Activated CD4-positive, alpha-beta memory T cell treated with anti-CD3 and anti-CD28 coated beads for 36 hours (primary cell): ENCODE measurements at regions not wholly inside any gene's neighbourhood (a gene's known extent, or its start where the extent isn't known, plus 50 kb on each side); places are given as distances from the start of the nearest gene placed in this dataset.
"Not testable (repeated sequence)": the region's sequence is repeated elsewhere in the genome, so short reads cannot be mapped to it uniquely, and the experiment has no call there.

ENCODE experiments used
- CTCF ChIA-PET: fragments of 350-600 bp; sonication (Branson Sonifier 250); formaldehyde crosslinking; loops from one replicate; lab custom pipeline; 2021; ENCODE audit warnings: antibody characterized with exemption, inconsistent platforms; lab: Charles Lee
- POLR2A ChIA-PET: fragments of 350-600 bp; sonication (Branson Sonifier 250); formaldehyde crosslinking; loops from one replicate; lab custom pipeline; 2021; ENCODE audit warnings: antibody characterized with exemption; lab: Charles Lee
- DNase-seq: peaks from one replicate; pipeline ENCODE4 v3.0.0-alpha.2; 2020
- H3K27ac Mint-ChIP-seq: one replicate; pipeline ENCODE4 v1.8.0; 2021; ENCODE audit warnings: mixed read lengths
- H3K27me3 Mint-ChIP-seq: one replicate; pipeline ENCODE4 v1.8.0; 2021; ENCODE audit warnings: mixed read lengths
- H3K36me3 Mint-ChIP-seq: one replicate; pipeline ENCODE4 v1.8.0; 2021; ENCODE audit warnings: mixed read lengths
- H3K4me1 Mint-ChIP-seq: one replicate; pipeline ENCODE4 v1.8.0; 2021; ENCODE audit warnings: low read depth, mixed read lengths
- H3K4me3 Mint-ChIP-seq: one replicate; pipeline ENCODE4 v1.8.0; 2021; ENCODE audit warnings: mild to moderate bottlenecking, mixed read lengths
- H3K9me3 Mint-ChIP-seq: one replicate; pipeline ENCODE4 v1.8.0; 2021; ENCODE audit warnings: mixed read lengths
- intact Hi-C: fragments of 100-400 bp; cut with micrococcal nuclease; formaldehyde crosslinking; loops from one replicate; pipeline ENCODE4 v1.15.1; 2023

- CTCF ChIA-PET, result not testable (repeated sequence)
Observed at GRCh38 chr4:4050781-4051180, 175.9 kb downstream of the OTOP1 start.

GRCh38 chr4:4052933-4053332 lies 173.8 kb downstream of the OTOP1 start:
- H3K27me3 Mint-ChIP-seq, H3K27ac Mint-ChIP-seq, POLR2A ChIA-PET, H3K4me3 Mint-ChIP-seq, H3K9me3 Mint-ChIP-seq, H3K4me1 Mint-ChIP-seq, intact Hi-C loops, CTCF ChIA-PET, H3K36me3 Mint-ChIP-seq, DNase-seq: not testable (repeated sequence)

More at GRCh38 chr4:4050781-4051180, 175.9 kb downstream of the OTOP1 start:
- intact Hi-C loops, H3K27ac Mint-ChIP-seq, DNase-seq, H3K36me3 Mint-ChIP-seq, POLR2A ChIA-PET, H3K4me3 Mint-ChIP-seq, H3K9me3 Mint-ChIP-seq, H3K4me1 Mint-ChIP-seq: not testable (repeated sequence)
- H3K27me3 Mint-ChIP-seq, result peaks cover 16% of the 10 kb centered on the region

GRCh38 chr4:4057226-4057625 lies 169.5 kb downstream of the OTOP1 start:
- H3K27me3 Mint-ChIP-seq, intact Hi-C loops, H3K4me3 Mint-ChIP-seq, H3K36me3 Mint-ChIP-seq, POLR2A ChIA-PET, CTCF ChIA-PET, H3K4me1 Mint-ChIP-seq, DNase-seq, H3K9me3 Mint-ChIP-seq, H3K27ac Mint-ChIP-seq: not testable (repeated sequence)

GRCh38 chr4:4084171-4084570 lies 142.6 kb downstream of the OTOP1 start:
- DNase-seq, H3K36me3 Mint-ChIP-seq, intact Hi-C loops, H3K27me3 Mint-ChIP-seq, POLR2A ChIA-PET, H3K9me3 Mint-ChIP-seq, H3K27ac Mint-ChIP-seq, CTCF ChIA-PET, H3K4me1 Mint-ChIP-seq, H3K4me3 Mint-ChIP-seq: not testable (repeated sequence)

GRCh38 chr4:4089716-4090419 lies 136.9 kb downstream of the OTOP1 start:
- H3K4me1 Mint-ChIP-seq, H3K36me3 Mint-ChIP-seq, CTCF ChIA-PET, H3K27ac Mint-ChIP-seq, H3K27me3 Mint-ChIP-seq, DNase-seq, H3K9me3 Mint-ChIP-seq, H3K4me3 Mint-ChIP-seq, POLR2A ChIA-PET, intact Hi-C loops: not testable (repeated sequence)

GRCh38 chr4:4090720-4091119 lies 136.0 kb downstream of the OTOP1 start:
- DNase-seq, H3K27me3 Mint-ChIP-seq, POLR2A ChIA-PET, H3K36me3 Mint-ChIP-seq, H3K27ac Mint-ChIP-seq, H3K4me1 Mint-ChIP-seq, CTCF ChIA-PET, H3K9me3 Mint-ChIP-seq, H3K4me3 Mint-ChIP-seq, intact Hi-C loops: not testable (repeated sequence)

GRCh38 chr4:4092159-4092558 lies 134.6 kb downstream of the OTOP1 start:
- H3K27me3 Mint-ChIP-seq, H3K36me3 Mint-ChIP-seq, H3K4me3 Mint-ChIP-seq, H3K4me1 Mint-ChIP-seq, POLR2A ChIA-PET, DNase-seq, CTCF ChIA-PET, H3K9me3 Mint-ChIP-seq, H3K27ac Mint-ChIP-seq, intact Hi-C loops: not testable (repeated sequence)

- H3K36me3 Mint-ChIP-seq, H3K4me3 Mint-ChIP-seq, POLR2A ChIA-PET, H3K27me3 Mint-ChIP-seq, H3K4me1 Mint-ChIP-seq, H3K9me3 Mint-ChIP-seq, intact Hi-C loops, DNase-seq, H3K27ac Mint-ChIP-seq, CTCF ChIA-PET: not testable (repeated sequence)
Observed at GRCh38 chr4:4099610-4100009, 127.1 kb downstream of the OTOP1 start.

GRCh38 chr4:4106923-4107322 lies 119.8 kb downstream of the OTOP1 start:
- H3K9me3 Mint-ChIP-seq, H3K36me3 Mint-ChIP-seq, H3K27ac Mint-ChIP-seq, intact Hi-C loops, H3K4me1 Mint-ChIP-seq, POLR2A ChIA-PET: not testable (repeated sequence)
- H3K27me3 Mint-ChIP-seq, result peaks cover 14% of the 10 kb centered on the region
- peak; percentile 11 for DNase-seq
- H3K4me3 Mint-ChIP-seq, result peak overlapping the region; percentile 41
- CTCF ChIA-PET, result interaction anchor here (0.6 to 1.0 kb wide), 4 partner anchors 13 to 88 kb away, joined by 3 to 6 read pairs (median 4); no protein-coding TSS in a partner anchor

- peak; percentile 61 for DNase-seq
- H3K9me3 Mint-ChIP-seq, H3K36me3 Mint-ChIP-seq, intact Hi-C loops, POLR2A ChIA-PET, H3K27ac Mint-ChIP-seq, H3K4me1 Mint-ChIP-seq: not testable (repeated sequence)
- Mint-ChIP-seq H3K4me3 (peak overlapping the region; percentile 29), H3K27me3 (peaks cover 14% of the 10 kb centered on the region)
- CTCF ChIA-PET, result interaction anchor here (0.6 to 1.0 kb wide), 4 partner anchors 12 to 87 kb away, joined by 3 to 6 read pairs (median 4); no protein-coding TSS in a partner anchor
Observed at GRCh38 chr4:4107411-4108107, 119.2 kb downstream of the OTOP1 start.

GRCh38 chr4:4115381-4115780 lies 111.3 kb downstream of the OTOP1 start:
- H3K9me3 Mint-ChIP-seq, H3K4me1 Mint-ChIP-seq, DNase-seq, H3K27me3 Mint-ChIP-seq, intact Hi-C loops, H3K27ac Mint-ChIP-seq, H3K4me3 Mint-ChIP-seq, CTCF ChIA-PET, POLR2A ChIA-PET, H3K36me3 Mint-ChIP-seq: not testable (repeated sequence)

GRCh38 chr4:4116901-4117300 lies 109.8 kb downstream of the OTOP1 start:
- CTCF ChIA-PET, H3K36me3 Mint-ChIP-seq, H3K4me1 Mint-ChIP-seq, DNase-seq, H3K4me3 Mint-ChIP-seq, H3K27ac Mint-ChIP-seq, H3K27me3 Mint-ChIP-seq, intact Hi-C loops, POLR2A ChIA-PET, H3K9me3 Mint-ChIP-seq: not testable (repeated sequence)

- H3K4me1 Mint-ChIP-seq, H3K9me3 Mint-ChIP-seq, POLR2A ChIA-PET, H3K27ac Mint-ChIP-seq, DNase-seq, H3K4me3 Mint-ChIP-seq, intact Hi-C loops, H3K36me3 Mint-ChIP-seq, H3K27me3 Mint-ChIP-seq, CTCF ChIA-PET: not testable (repeated sequence)
Observed at GRCh38 chr4:4134368-4134767, 92.4 kb downstream of the OTOP1 start.
